ENCODE measurements at regions not wholly inside any gene's neighbourhood (a gene's known extent, or its start where the extent isn't known, plus 50 kb on each side); places are given as distances from the start of the nearest gene placed in this dataset.

DNA sequence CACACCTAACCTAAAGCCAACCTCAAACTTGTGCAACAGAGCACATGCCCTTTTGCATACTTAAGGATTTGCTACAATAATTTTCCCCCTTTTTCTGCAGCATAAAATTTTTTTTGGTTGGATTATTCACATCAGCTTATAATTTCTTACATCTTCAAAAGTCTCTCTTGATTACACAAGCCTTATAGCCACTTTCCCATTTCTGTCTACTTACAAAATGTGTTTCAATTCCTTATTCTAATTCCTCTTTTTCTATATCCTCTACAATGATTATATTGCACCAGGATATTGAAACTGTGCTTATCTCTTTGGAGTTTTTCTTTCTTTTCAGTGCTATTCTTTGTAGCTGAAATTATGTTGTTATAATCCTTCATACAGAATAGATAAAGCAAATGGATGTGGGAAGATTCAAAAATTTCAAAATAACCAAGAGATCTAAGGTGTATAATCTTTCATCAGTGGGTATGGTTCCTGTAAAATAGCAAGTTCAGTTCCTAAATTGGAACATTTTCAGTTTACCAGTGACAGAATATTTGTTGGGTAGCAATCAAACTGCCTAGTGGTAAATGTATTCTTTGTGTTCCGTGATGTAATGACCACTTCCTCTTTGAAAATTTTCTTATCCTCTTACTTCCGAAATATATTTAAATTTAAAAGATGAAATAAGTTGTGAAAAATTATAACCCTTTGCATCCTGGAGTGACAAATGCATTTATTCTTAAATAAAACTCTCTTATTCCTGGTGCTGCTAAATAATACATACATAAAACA, 386.8 kb upstream of the CHD1 start:
- Histone ChIP-seq H3K79me1 (ENCODE audit: low read length) (no peaks in the 10 kb centered on the region), H3K27me3 (ENCODE audit: insufficient read depth, low read length) (no peaks in the 10 kb centered on the region), H3K18ac (ENCODE audit: low read length) (no peak overlapping the region), H3K23ac (ENCODE audit: low read length) (no peak overlapping the region), H3K36me3 (ENCODE audit: control insufficient read depth in 1 of 2, insufficient read depth in 2 of 2, low read length in 2 of 2) (no peaks in the 10 kb centered on the region), H4K12ac (ENCODE audit: low read depth, low read length) (no peak overlapping the region), H3K27ac (ENCODE audit: low read depth, low read length) (no peak overlapping the region), H2AK5ac (ENCODE audit: low read length) (no peak overlapping the region), H4K8ac (ENCODE audit: low read depth, low read length) (no peak overlapping the region), H2BK12ac (ENCODE audit: low read length) (no peak overlapping the region), H3K9me3 (ENCODE audit: insufficient read depth, low read depth, low read length) (no peaks in the 10 kb centered on the region), H2BK5ac (ENCODE audit: low read depth, low read length, poor library complexity) (no peak overlapping the region), H3K79me2 (ENCODE audit: control insufficient read depth, insufficient read depth, low read length, poor library complexity) (no peaks in the 10 kb centered on the region), H2AFZ (ENCODE audit: insufficient read depth, low read length, poor library complexity) (no peak overlapping the region), H3K4me3 (ENCODE audit: low read depth, low read length) (no peak overlapping the region), H3K4me1 (ENCODE audit: control insufficient read depth in 1 of 2, insufficient read depth in 2 of 2, low read length in 2 of 2) (no peaks in the 10 kb centered on the region), H2BK120ac (ENCODE audit: insufficient read depth, low read length, poor library complexity) (no peak overlapping the region), H3K14ac (ENCODE audit: low read length) (no peak overlapping the region), H3K4ac (ENCODE audit: low read depth, low read length) (no peak overlapping the region), H3K4me2 (ENCODE audit: low read length) (no peak overlapping the region), H3K9ac (ENCODE audit: low read length) (no peak overlapping the region), H4K91ac (ENCODE audit: low read depth, low read length) (no peak overlapping the region)
- no peak for DNase-seq
- WGBS (ENCODE audit: extremely low coverage, insufficient coverage, insufficient read length): no CpG with 5 or more reads among the region's 2 CpGs

DNA sequence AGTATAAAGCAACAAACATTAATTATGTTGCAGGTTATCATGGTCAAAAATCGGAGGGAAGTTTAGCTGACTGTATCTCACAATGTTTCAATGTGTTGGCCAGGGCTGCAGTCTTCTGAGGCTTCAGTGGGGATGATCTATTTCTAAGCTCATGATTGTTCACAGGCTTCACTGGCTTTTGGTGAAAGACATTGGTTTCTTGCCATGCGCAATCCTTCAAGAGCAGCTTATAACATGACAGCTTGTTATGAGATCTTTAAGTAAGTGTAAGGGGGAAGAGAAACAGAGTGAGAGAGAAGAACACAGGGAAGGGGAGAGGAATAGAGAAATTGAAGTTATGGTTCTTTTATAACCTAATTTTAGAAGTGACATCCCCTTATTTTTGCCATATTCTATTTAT, 385.9 kb upstream of the CHD1 start:
- H4K12ac ChIP-seq (ENCODE audit: low read depth, low read length): no peak overlapping the region
- H2AK5ac ChIP-seq (ENCODE audit: low read length): no peak overlapping the region
- H4K91ac ChIP-seq (ENCODE audit: low read depth, low read length): no peak overlapping the region
- no peaks in the 10 kb centered on the region for H3K9me3 ChIP-seq (ENCODE audit: insufficient read depth, low read depth, low read length)
- no peaks in the 10 kb centered on the region for H3K79me2 ChIP-seq (ENCODE audit: control insufficient read depth, insufficient read depth, low read length, poor library complexity)
- H3K9ac ChIP-seq (ENCODE audit: low read length): no peak overlapping the region
- H3K23ac ChIP-seq (ENCODE audit: low read length): no peak overlapping the region
- H3K4ac ChIP-seq (ENCODE audit: low read depth, low read length): no peak overlapping the region
- no peak overlapping the region for H3K27ac ChIP-seq (ENCODE audit: low read depth, low read length)
- no peaks in the 10 kb centered on the region for H3K27me3 ChIP-seq (ENCODE audit: insufficient read depth, low read length)
- H3K18ac ChIP-seq (ENCODE audit: low read length): no peak overlapping the region
- no peak overlapping the region for H2BK120ac ChIP-seq (ENCODE audit: insufficient read depth, low read length, poor library complexity)
- WGBS (ENCODE audit: extremely low coverage, insufficient coverage, insufficient read length): no CpG with 5 or more reads among the region's 2 CpGs
- no peak overlapping the region for H4K8ac ChIP-seq (ENCODE audit: low read depth, low read length)
- H3K79me1 ChIP-seq (ENCODE audit: low read length): no peaks in the 10 kb centered on the region
- H2BK5ac ChIP-seq (ENCODE audit: low read depth, low read length, poor library complexity): no peak overlapping the region
- no peaks in the 10 kb centered on the region for H3K36me3 ChIP-seq (ENCODE audit: control insufficient read depth in 1 of 2, insufficient read depth in 2 of 2, low read length in 2 of 2)
- no peak overlapping the region for H3K4me3 ChIP-seq (ENCODE audit: low read depth, low read length)
- no peak overlapping the region for H3K4me2 ChIP-seq (ENCODE audit: low read length)
- no peak overlapping the region for H2BK12ac ChIP-seq (ENCODE audit: low read length)
- H3K14ac ChIP-seq (ENCODE audit: low read length): no peak overlapping the region
- no peaks in the 10 kb centered on the region for H3K4me1 ChIP-seq (ENCODE audit: control insufficient read depth in 1 of 2, insufficient read depth in 2 of 2, low read length in 2 of 2)
- no peak for DNase-seq
- no peak overlapping the region for H2AFZ ChIP-seq (ENCODE audit: insufficient read depth, low read length, poor library complexity)

DNA sequence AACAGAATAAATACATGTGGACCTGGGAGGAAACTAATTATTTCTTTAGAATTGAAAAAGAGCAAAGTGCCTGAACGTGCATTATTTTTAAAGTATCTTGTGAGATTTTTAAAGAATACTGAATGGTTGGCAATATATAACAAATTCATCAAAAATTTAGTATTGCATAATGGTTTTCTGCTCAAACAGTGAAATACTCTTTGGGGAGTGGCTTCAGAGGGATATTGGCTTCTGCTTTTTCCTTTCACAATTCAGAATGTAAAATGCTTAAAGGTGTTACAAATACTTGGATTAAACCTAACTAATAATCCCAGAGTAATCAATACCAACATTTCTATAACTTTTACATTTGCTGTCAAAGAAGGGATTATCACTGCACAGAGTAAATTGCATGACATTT, 379.3 kb upstream of the CHD1 start:
- H2BK120ac ChIP-seq (ENCODE audit: insufficient read depth, low read length, poor library complexity): no peak overlapping the region
- no peak overlapping the region for H3K4ac ChIP-seq (ENCODE audit: low read depth, low read length)
- H3K23ac ChIP-seq (ENCODE audit: low read length): no peak overlapping the region
- H3K79me2 ChIP-seq (ENCODE audit: control insufficient read depth, insufficient read depth, low read length, poor library complexity): no peaks in the 10 kb centered on the region
- no peak overlapping the region for H2BK12ac ChIP-seq (ENCODE audit: low read length)
- H2AFZ ChIP-seq (ENCODE audit: insufficient read depth, low read length, poor library complexity): no peak overlapping the region
- no peaks in the 10 kb centered on the region for H3K79me1 ChIP-seq (ENCODE audit: low read length)
- no peak overlapping the region for H2AK5ac ChIP-seq (ENCODE audit: low read length)
- no peak overlapping the region for H3K18ac ChIP-seq (ENCODE audit: low read length)
- WGBS (ENCODE audit: extremely low coverage, insufficient coverage, insufficient read length): no CpG with 5 or more reads among the region's 1 CpG
- H3K4me3 ChIP-seq (ENCODE audit: low read depth, low read length): no peak overlapping the region
- no peaks in the 10 kb centered on the region for H3K36me3 ChIP-seq (ENCODE audit: control insufficient read depth in 1 of 2, insufficient read depth in 2 of 2, low read length in 2 of 2)
- no peaks in the 10 kb centered on the region for H3K9me3 ChIP-seq (ENCODE audit: insufficient read depth, low read depth, low read length)
- H4K12ac ChIP-seq (ENCODE audit: low read depth, low read length): no peak overlapping the region
- no peak overlapping the region for H3K4me2 ChIP-seq (ENCODE audit: low read length)
- no peak for DNase-seq
- H4K8ac ChIP-seq (ENCODE audit: low read depth, low read length): no peak overlapping the region
- no peak overlapping the region for H3K9ac ChIP-seq (ENCODE audit: low read length)
- H3K27ac ChIP-seq (ENCODE audit: low read depth, low read length): no peak overlapping the region
- H3K27me3 ChIP-seq (ENCODE audit: insufficient read depth, low read length): no peaks in the 10 kb centered on the region
- no peaks in the 10 kb centered on the region for H3K4me1 ChIP-seq (ENCODE audit: control insufficient read depth in 1 of 2, insufficient read depth in 2 of 2, low read length in 2 of 2)
- no peak overlapping the region for H2BK5ac ChIP-seq (ENCODE audit: low read depth, low read length, poor library complexity)
- H3K14ac ChIP-seq (ENCODE audit: low read length): no peak overlapping the region
- no peak overlapping the region for H4K91ac ChIP-seq (ENCODE audit: low read depth, low read length)

DNA sequence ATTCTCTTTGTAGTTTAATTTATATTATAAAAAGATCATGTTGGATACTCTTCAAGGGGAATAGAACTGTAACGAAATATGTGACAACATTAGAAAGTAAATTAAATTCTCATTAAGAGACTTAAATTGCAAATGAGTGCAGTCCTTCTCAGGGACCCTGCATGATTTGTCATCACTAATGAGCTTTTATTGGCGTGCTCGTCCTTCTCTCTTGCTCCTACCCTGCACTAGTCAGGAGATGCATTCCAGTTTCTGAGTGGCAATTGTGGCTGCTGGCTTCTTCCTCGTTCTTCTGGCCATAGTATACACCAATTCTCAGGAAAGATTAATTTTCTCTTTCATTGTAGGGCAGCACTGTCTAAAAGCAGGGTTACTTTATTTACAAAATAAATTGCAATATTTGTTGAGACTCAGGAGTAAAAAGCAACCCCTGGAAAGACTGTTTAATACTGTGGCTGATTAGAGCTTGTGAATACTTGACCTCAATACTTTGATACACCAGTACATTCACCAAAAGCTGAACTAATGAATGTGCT, 376.3 kb upstream of the CHD1 start:
- Histone ChIP-seq H2AK5ac (ENCODE audit: low read length) (no peak overlapping the region), H3K79me2 (ENCODE audit: control insufficient read depth, insufficient read depth, low read length, poor library complexity) (no peaks in the 10 kb centered on the region), H3K18ac (ENCODE audit: low read length) (no peak overlapping the region), H3K9me3 (ENCODE audit: insufficient read depth, low read depth, low read length) (no peaks in the 10 kb centered on the region), H4K8ac (ENCODE audit: low read depth, low read length) (no peak overlapping the region), H3K9ac (ENCODE audit: low read length) (no peak overlapping the region), H2AFZ (ENCODE audit: insufficient read depth, low read length, poor library complexity) (no peak overlapping the region), H3K27me3 (ENCODE audit: insufficient read depth, low read length) (no peaks in the 10 kb centered on the region), H3K4me2 (ENCODE audit: low read length) (no peak overlapping the region), H4K12ac (ENCODE audit: low read depth, low read length) (no peak overlapping the region), H3K14ac (ENCODE audit: low read length) (no peak overlapping the region), H3K36me3 (ENCODE audit: control insufficient read depth in 1 of 2, insufficient read depth in 2 of 2, low read length in 2 of 2) (no peaks in the 10 kb centered on the region), H2BK120ac (ENCODE audit: insufficient read depth, low read length, poor library complexity) (no peak overlapping the region), H3K79me1 (ENCODE audit: low read length) (no peaks in the 10 kb centered on the region), H3K4me1 (ENCODE audit: control insufficient read depth in 1 of 2, insufficient read depth in 2 of 2, low read length in 2 of 2) (no peaks in the 10 kb centered on the region), H2BK12ac (ENCODE audit: low read length) (no peak overlapping the region), H3K4ac (ENCODE audit: low read depth, low read length) (no peak overlapping the region), H3K23ac (ENCODE audit: low read length) (no peak overlapping the region), H2BK5ac (ENCODE audit: low read depth, low read length, poor library complexity) (no peak overlapping the region), H3K4me3 (ENCODE audit: low read depth, low read length) (no peak overlapping the region), H4K91ac (ENCODE audit: low read depth, low read length) (no peak overlapping the region), H3K27ac (ENCODE audit: low read depth, low read length) (no peak overlapping the region)
- no CpG with 5 or more reads among the region's 4 CpGs for WGBS (ENCODE audit: extremely low coverage, insufficient coverage, insufficient read length)
- DNase-seq: no peak
